ENCODE measurements at regions not wholly inside any gene's neighbourhood (a gene's known extent, or its start where the extent isn't known, plus 50 kb on each side); places are given as distances from the start of the nearest gene placed in this dataset.
"Not testable (repeated sequence)": the region's sequence is repeated elsewhere in the genome, so short reads cannot be mapped to it uniquely, and the experiment has no call there.

DNA sequence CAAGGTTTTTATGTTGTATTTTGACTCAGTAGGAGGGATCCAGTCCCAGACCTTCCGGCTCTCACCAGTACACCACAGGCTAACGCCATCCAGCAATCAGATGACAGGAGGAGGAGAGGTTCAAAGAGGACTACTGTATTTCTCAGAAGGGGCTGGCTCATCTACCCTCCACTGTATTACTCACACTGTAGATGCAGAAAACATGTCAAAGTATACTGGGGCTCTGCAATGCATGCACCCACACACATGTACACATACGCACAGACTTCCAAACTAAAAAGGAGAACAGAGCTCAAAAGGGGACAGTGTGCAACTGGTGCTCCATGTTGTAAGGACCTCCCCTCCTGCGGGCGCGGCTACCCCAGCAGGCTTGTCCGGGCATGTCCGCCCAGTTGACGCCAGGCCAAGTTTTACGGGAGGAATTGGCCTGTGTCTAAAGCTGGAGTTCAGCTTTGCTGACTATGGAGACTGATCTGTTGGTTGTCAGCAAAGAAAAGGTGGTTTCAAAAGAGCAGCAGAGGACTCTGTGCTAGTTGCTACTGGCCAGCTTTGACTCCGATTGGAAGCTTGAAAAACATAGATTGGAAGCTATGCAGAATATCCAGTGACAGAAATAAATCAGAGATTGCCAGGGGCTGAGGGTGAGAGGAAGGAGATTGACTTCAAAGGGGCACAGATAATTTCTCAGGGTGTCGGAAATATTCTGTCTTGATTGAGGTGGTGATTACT lies 314.2 kb downstream of the DLEU7 start:
- DNase-seq (ENCODE audit: insufficient read length, low spot score) = no peak
- TF ChIP-seq SPI1 (IDR thresholded peaks at IDR 0.05; ENCODE audit: low read depth, low read length) (no peak), POLR2A (IDR thresholded peaks at IDR 0.05; ENCODE audit: low read depth, low read length) (no peak), PAX5 (IDR thresholded peaks at IDR 0.05; ENCODE audit: insufficient read depth, low read length, severe bottlenecking) (no peak), TAF1 (IDR thresholded peaks at IDR 0.05; ENCODE audit: low read depth, low read length) (no peak), POU2F2 (IDR thresholded peaks at IDR 0.05; ENCODE audit: low read depth, low read length) (no peak), POLR2AphosphoS5 (IDR thresholded peaks at IDR 0.05; ENCODE audit: low read depth, low read length) (no peak)
- FAIRE-seq = no peak

GRCh38 chr13:50531917-50532899 lies 311.3 kb downstream of the DLEU7 start:
- no peak for TF ChIP-seq SPI1 (IDR thresholded peaks at IDR 0.05; ENCODE audit: low read depth, low read length)
- no peak for TF ChIP-seq POLR2A (IDR thresholded peaks at IDR 0.05; ENCODE audit: low read depth, low read length)
- FAIRE-seq = no peak
- DNase-seq (ENCODE audit: insufficient read length, low spot score) = no peak

DNA sequence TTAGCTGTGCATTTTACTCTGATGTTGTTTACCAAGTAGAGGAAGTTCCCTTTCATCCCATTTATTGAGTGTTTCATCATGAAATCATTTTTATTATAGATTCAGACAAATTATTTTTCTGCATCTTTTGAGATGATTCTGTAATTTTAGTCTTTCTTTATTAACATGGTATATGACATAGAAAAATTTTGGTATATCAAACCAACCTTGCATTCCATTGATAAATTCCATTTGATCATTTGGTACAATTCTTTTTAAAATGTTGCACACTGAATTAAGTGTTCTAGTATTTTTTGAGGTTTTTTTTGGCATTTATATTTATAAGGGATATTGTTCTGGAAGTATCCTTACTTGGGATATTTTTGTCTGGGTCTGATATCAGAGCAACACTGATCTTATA lies 308.4 kb downstream of the DLEU7 start:
- FAIRE-seq = no peak
- TF ChIP-seq PAX5 (IDR thresholded peaks at IDR 0.05; ENCODE audit: insufficient read depth, low read length, severe bottlenecking) = no peak
- TF ChIP-seq POLR2AphosphoS5 (IDR thresholded peaks at IDR 0.05; ENCODE audit: low read depth, low read length) = no peak
- no peak for DNase-seq (ENCODE audit: insufficient read length, low spot score)

GRCh38 chr13:50537029-50537428 lies 306.5 kb downstream of the DLEU7 start:
- TF ChIP-seq POLR2A (IDR thresholded peaks at IDR 0.05; ENCODE audit: low read depth, low read length) (no peak), POLR2AphosphoS5 (IDR thresholded peaks at IDR 0.05; ENCODE audit: low read depth, low read length) (no peak), SPI1 (IDR thresholded peaks at IDR 0.05; ENCODE audit: low read depth, low read length) (no peak), POU2F2 (IDR thresholded peaks at IDR 0.05; ENCODE audit: low read depth, low read length) (no peak), TAF1 (IDR thresholded peaks at IDR 0.05; ENCODE audit: low read depth, low read length) (no peak), PAX5 (IDR thresholded peaks at IDR 0.05; ENCODE audit: insufficient read depth, low read length, severe bottlenecking) (no peak)
- no peak for FAIRE-seq

GRCh38 chr13:50539791-50540530 lies 303.5 kb downstream of the DLEU7 start:
- FAIRE-seq (no peak), DNase-seq (ENCODE audit: insufficient read length, low spot score) (no peak)
- TF ChIP-seq TAF1 (IDR thresholded peaks at IDR 0.05; ENCODE audit: low read depth, low read length) (no peak), POLR2A (IDR thresholded peaks at IDR 0.05; ENCODE audit: low read depth, low read length) (no peak), POLR2AphosphoS5 (IDR thresholded peaks at IDR 0.05; ENCODE audit: low read depth, low read length) (no peak), SPI1 (IDR thresholded peaks at IDR 0.05; ENCODE audit: low read depth, low read length) (no peak), PAX5 (IDR thresholded peaks at IDR 0.05; ENCODE audit: insufficient read depth, low read length, severe bottlenecking) (no peak), POU2F2 (IDR thresholded peaks at IDR 0.05; ENCODE audit: low read depth, low read length) (no peak)

More at GRCh38 chr13:50537029-50537428, 306.5 kb downstream of the DLEU7 start:
- DNase-seq (ENCODE audit: insufficient read length, low spot score) = no peak

DNA sequence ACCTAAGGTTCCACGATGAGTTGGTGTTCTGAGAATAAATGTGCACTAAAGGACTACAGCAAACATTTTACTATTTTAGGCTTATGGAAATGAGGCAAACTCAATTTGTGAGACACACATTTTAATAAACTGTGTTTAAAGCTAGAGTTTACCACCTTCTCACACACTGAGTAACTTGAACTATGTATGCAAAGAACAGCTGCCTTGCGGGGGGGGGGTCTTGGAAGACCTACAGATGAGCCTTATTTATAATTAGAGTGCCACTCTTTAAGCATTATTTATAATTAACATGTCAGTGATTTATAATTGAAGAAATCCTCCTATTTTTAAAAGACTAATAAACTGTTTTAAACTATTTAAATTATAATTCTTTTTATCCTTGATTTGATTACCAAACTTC lies 300.4 kb downstream of the DLEU7 start:
- FAIRE-seq = no peak
- TF ChIP-seq POLR2A (IDR thresholded peaks at IDR 0.05; ENCODE audit: low read depth, low read length) (no peak), POLR2AphosphoS5 (IDR thresholded peaks at IDR 0.05; ENCODE audit: low read depth, low read length) (no peak), TAF1 (IDR thresholded peaks at IDR 0.05; ENCODE audit: low read depth, low read length) (no peak), POU2F2 (IDR thresholded peaks at IDR 0.05; ENCODE audit: low read depth, low read length) (no peak), PAX5 (IDR thresholded peaks at IDR 0.05; ENCODE audit: insufficient read depth, low read length, severe bottlenecking) (no peak), SPI1 (IDR thresholded peaks at IDR 0.05; ENCODE audit: low read depth, low read length) (no peak)
- no peak for DNase-seq (ENCODE audit: insufficient read length, low spot score)

GRCh38 chr13:50543782-50544181 lies 299.7 kb downstream of the DLEU7 start:
- no peak for FAIRE-seq
- DNase-seq (ENCODE audit: insufficient read length, low spot score) = no peak
- no peak for TF ChIP-seq PAX5 (IDR thresholded peaks at IDR 0.05; ENCODE audit: insufficient read depth, low read length, severe bottlenecking)
- no peak for TF ChIP-seq TAF1 (IDR thresholded peaks at IDR 0.05; ENCODE audit: low read depth, low read length)
- TF ChIP-seq POLR2AphosphoS5 (IDR thresholded peaks at IDR 0.05; ENCODE audit: low read depth, low read length) = no peak
- TF ChIP-seq POLR2A (IDR thresholded peaks at IDR 0.05; ENCODE audit: low read depth, low read length) = no peak
- TF ChIP-seq POU2F2 (IDR thresholded peaks at IDR 0.05; ENCODE audit: low read depth, low read length) = no peak

- no peak for DNase-seq (ENCODE audit: insufficient read length, low spot score)
- TF ChIP-seq POLR2A (IDR thresholded peaks at IDR 0.05; ENCODE audit: low read depth, low read length) (no peak), POLR2AphosphoS5 (IDR thresholded peaks at IDR 0.05; ENCODE audit: low read depth, low read length) (no peak), PAX5 (IDR thresholded peaks at IDR 0.05; ENCODE audit: insufficient read depth, low read length, severe bottlenecking) (no peak), POU2F2 (IDR thresholded peaks at IDR 0.05; ENCODE audit: low read depth, low read length) (no peak), SPI1 (IDR thresholded peaks at IDR 0.05; ENCODE audit: low read depth, low read length) (no peak), TAF1 (IDR thresholded peaks at IDR 0.05; ENCODE audit: low read depth, low read length) (no peak)
- no peak for FAIRE-seq
Measured at GRCh38 chr13:50544211-50544610, 299.3 kb downstream of the DLEU7 start.

DNA sequence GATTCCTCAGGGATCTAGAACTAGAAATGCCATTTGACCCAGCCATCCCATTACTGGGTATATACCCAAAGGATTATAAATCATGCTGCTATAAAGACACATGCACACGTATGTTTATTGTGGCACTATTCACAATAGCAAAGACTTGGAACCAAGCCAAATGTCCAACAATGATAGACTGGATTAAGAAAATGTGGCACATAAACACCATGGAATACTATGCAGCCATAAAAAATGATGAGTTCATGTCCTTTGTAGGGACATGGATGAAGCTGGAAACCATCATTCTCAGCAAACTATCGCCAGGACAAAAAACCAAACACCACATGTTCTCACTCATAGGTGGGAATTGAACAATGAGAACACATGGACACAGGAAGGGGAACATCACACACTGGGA lies 296.3 kb downstream of the DLEU7 start:
- DNase-seq (ENCODE audit: insufficient read length, low spot score); FAIRE-seq: not testable (repeated sequence)

All from GM12891 (cell line).